GM12878 (cell line): ENCODE measurements at regions not wholly inside any gene's neighbourhood (a gene's known extent, or its start where the extent isn't known, plus 50 kb on each side); places are given as distances from the start of the nearest gene placed in this dataset.

Source experiments
- EED ChIP-seq: sonication (generic); IDR thresholded peaks from 2 replicates; pipeline ENCODE4 v1.6.1; 2016; ENCODE audit warnings: antibody characterized with exemption, low read depth
- MTA2 ChIP-seq: fragments of 450-650 bp; IDR thresholded peaks from 2 replicates; pipeline ENCODE4 v1.6.1; 2016; ENCODE audit warnings: low read depth, mild to moderate bottlenecking, moderate library complexity
- MXI1 ChIP-seq: fragments of 150-350 bp; IDR thresholded peaks from 2 replicates; pipeline ENCODE4 v1.6.1; 2011; ENCODE audit warnings: low read depth, mild to moderate bottlenecking, inconsistent platforms, low read length, improper control_type of control experiment
- MYC ChIP-seq: IDR thresholded peaks from 2 replicates; pipeline ENCODE4 v1.6.1; 2011; ENCODE audit warnings: mild to moderate bottlenecking, low read length, moderate library complexity, inconsistent platforms; ENCODE audit not compliant: insufficient read depth, insufficient replicate concordance, insufficient read length, severe bottlenecking
- POLR2AphosphoS2 ChIP-seq: IDR thresholded peaks from 2 replicates; pipeline ENCODE4 v1.6.1; 2011; ENCODE audit warnings: low read depth, mild to moderate bottlenecking, low read length, improper control_type of control experiment, moderate library complexity
- TF ChIP-seq, protein P1 (sequence below), 3 experiments: IDR thresholded peaks in 2 of 3; conservative IDR thresholded peaks in 1 of 3; 2 replicates each; pipeline ENCODE4 v1.5.1; 2011; ENCODE audit warnings: low read depth in 3 of 3, low read length in 3 of 3, mild to moderate bottlenecking in 3 of 3, control low read depth in 2 of 3, moderate library complexity in 2 of 3, inconsistent platforms in 1 of 3, mixed read lengths in 1 of 3; ENCODE audit not compliant: control insufficient read depth in 2 of 3, insufficient read depth in 1 of 3; ENCODE audit errors: extremely low read depth in 1 of 3
- TF ChIP-seq, protein P2 (sequence below): fragments of 450-650 bp; conservative IDR thresholded peaks from 2 replicates; pipeline ENCODE4 v1.6.1; 2017; ENCODE audit warnings: mild to moderate bottlenecking, moderate library complexity
- TF ChIP-seq, protein P3 (sequence below): fragments of 450-650 bp; IDR thresholded peaks from 2 replicates; pipeline ENCODE4 v1.6.1; 2017; ENCODE audit warnings: mild to moderate bottlenecking
- TF ChIP-seq, protein P4 (sequence below): IDR thresholded peaks from 2 replicates; pipeline ENCODE4 v1.6.1; 2011; ENCODE audit warnings: borderline replicate concordance, low read depth, mild to moderate bottlenecking, moderate library complexity, low read length; ENCODE audit not compliant: insufficient read depth, poor library complexity, severe bottlenecking

DNA sequence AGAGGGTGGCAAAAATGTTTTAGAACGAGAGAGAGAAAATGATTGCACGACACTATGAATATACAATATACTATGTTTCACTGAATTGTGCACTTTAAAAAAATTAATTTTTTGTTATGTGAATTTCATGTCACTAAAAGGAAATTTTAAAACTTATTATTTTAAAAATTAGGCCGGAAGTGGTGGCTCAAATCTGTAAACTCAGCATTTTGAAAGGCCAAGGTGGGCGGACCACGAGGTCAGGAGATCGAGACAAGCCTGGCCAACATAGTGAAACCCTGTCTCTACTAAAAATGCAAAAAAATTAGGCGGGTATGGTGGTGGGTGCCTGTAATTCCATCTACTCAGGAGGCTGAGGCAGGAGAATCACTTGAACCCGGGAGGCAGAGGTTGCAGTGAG is 642.5 kb downstream of the XPNPEP1 start:
- TF ChIP-seq, protein P1, sequence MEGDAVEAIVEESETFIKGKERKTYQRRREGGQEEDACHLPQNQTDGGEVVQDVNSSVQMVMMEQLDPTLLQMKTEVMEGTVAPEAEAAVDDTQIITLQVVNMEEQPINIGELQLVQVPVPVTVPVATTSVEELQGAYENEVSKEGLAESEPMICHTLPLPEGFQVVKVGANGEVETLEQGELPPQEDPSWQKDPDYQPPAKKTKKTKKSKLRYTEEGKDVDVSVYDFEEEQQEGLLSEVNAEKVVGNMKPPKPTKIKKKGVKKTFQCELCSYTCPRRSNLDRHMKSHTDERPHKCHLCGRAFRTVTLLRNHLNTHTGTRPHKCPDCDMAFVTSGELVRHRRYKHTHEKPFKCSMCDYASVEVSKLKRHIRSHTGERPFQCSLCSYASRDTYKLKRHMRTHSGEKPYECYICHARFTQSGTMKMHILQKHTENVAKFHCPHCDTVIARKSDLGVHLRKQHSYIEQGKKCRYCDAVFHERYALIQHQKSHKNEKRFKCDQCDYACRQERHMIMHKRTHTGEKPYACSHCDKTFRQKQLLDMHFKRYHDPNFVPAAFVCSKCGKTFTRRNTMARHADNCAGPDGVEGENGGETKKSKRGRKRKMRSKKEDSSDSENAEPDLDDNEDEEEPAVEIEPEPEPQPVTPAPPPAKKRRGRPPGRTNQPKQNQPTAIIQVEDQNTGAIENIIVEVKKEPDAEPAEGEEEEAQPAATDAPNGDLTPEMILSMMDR (IDR thresholded peaks at IDR 0.05 in 2 of 3, conservative IDR thresholded peaks at IDR 0.05 in 1 of 3; ENCODE audit: control insufficient read depth in 2 of 3, extremely low read depth in 1 of 3, insufficient read depth in 1 of 3, low read depth in 3 of 3, low read length in 3 of 3), result no peak
- TF ChIP-seq MXI1, result no peak
- TF ChIP-seq MTA2, result no peak
- TF ChIP-seq, protein P2, sequence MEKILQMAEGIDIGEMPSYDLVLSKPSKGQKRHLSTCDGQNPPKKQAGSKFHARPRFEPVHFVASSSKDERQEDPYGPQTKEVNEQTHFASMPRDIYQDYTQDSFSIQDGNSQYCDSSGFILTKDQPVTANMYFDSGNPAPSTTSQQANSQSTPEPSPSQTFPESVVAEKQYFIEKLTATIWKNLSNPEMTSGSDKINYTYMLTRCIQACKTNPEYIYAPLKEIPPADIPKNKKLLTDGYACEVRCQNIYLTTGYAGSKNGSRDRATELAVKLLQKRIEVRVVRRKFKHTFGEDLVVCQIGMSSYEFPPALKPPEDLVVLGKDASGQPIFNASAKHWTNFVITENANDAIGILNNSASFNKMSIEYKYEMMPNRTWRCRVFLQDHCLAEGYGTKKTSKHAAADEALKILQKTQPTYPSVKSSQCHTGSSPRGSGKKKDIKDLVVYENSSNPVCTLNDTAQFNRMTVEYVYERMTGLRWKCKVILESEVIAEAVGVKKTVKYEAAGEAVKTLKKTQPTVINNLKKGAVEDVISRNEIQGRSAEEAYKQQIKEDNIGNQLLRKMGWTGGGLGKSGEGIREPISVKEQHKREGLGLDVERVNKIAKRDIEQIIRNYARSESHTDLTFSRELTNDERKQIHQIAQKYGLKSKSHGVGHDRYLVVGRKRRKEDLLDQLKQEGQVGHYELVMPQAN, result no peak
- TF ChIP-seq EED, result no peak
- TF ChIP-seq, protein P3, sequence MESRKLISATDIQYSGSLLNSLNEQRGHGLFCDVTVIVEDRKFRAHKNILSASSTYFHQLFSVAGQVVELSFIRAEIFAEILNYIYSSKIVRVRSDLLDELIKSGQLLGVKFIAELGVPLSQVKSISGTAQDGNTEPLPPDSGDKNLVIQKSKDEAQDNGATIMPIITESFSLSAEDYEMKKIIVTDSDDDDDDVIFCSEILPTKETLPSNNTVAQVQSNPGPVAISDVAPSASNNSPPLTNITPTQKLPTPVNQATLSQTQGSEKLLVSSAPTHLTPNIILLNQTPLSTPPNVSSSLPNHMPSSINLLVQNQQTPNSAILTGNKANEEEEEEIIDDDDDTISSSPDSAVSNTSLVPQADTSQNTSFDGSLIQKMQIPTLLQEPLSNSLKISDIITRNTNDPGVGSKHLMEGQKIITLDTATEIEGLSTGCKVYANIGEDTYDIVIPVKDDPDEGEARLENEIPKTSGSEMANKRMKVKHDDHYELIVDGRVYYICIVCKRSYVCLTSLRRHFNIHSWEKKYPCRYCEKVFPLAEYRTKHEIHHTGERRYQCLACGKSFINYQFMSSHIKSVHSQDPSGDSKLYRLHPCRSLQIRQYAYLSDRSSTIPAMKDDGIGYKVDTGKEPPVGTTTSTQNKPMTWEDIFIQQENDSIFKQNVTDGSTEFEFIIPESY, result no peak
- TF ChIP-seq MYC, result no peak
- TF ChIP-seq, protein P4, sequence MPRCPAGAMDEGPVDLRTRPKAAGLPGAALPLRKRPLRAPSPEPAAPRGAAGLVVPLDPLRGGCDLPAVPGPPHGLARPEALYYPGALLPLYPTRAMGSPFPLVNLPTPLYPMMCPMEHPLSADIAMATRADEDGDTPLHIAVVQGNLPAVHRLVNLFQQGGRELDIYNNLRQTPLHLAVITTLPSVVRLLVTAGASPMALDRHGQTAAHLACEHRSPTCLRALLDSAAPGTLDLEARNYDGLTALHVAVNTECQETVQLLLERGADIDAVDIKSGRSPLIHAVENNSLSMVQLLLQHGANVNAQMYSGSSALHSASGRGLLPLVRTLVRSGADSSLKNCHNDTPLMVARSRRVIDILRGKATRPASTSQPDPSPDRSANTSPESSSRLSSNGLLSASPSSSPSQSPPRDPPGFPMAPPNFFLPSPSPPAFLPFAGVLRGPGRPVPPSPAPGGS, result no peak
- no peak for TF ChIP-seq POLR2AphosphoS2
